ENCODE measurements at regions not wholly inside any gene's neighbourhood (a gene's known extent, or its start where the extent isn't known, plus 50 kb on each side); places are given as distances from the start of the nearest gene placed in this dataset.

GRCh38 chr12:88756917-88757316, 176.6 kb upstream of the KITLG start:
- intact Hi-C loops (cut with micrococcal nuclease; ENCODE audit: unreplicated experiment) = no loop called here
- POLR2A ChIA-PET = no interaction called here
- Histone ChIP-seq H3K9me2 (ENCODE audit: insufficient read depth, low read length) (no peaks in the 10 kb centered on the region), H3K4me1 (ENCODE audit: insufficient read depth, low read length, poor library complexity, severe bottlenecking) (no peaks in the 10 kb centered on the region), H3K27ac (ENCODE audit: low read depth, low read length, poor library complexity, severe bottlenecking) (no peak overlapping the region), H3K36me3 (ENCODE audit: insufficient read depth, low read length) (no peaks in the 10 kb centered on the region), H2AFZ (ENCODE audit: low read length) (no peak overlapping the region), H3K79me2 (ENCODE audit: insufficient read depth, low read depth, low read length) (no peaks in the 10 kb centered on the region), H4K20me1 (ENCODE audit: insufficient read depth, low read length) (no peaks in the 10 kb centered on the region), H3K4me3 (ENCODE audit: low read depth, low read length, poor library complexity, severe bottlenecking) (no peak overlapping the region), H3K4me2 (ENCODE audit: low read length) (no peak overlapping the region), H3K9me3 (ENCODE audit: low read length) (no peaks in the 10 kb centered on the region)
- CTCF ChIA-PET (ENCODE audit: unreplicated experiment) = no interaction called here
- BruUV-seq (replicated peaks) = no TSS peak
- DNase-seq (ENCODE audit: low spot score) = no peak
- TF ChIP-seq EZH2phosphoT487 (IDR thresholded peaks at IDR 0.05; ENCODE audit: borderline replicate concordance, low read depth, low read length) (no peak), CTCF (conservative IDR thresholded peaks at IDR 0.05; ENCODE audit: low read length) (no peak)

GRCh38 chr12:88756153-88756552, 175.9 kb upstream of the KITLG start:
- Histone ChIP-seq H3K4me3 (ENCODE audit: low read depth, low read length, poor library complexity, severe bottlenecking) (no peak overlapping the region), H3K79me2 (ENCODE audit: insufficient read depth, low read depth, low read length) (no peaks in the 10 kb centered on the region), H3K4me2 (ENCODE audit: low read length) (no peak overlapping the region), H3K36me3 (ENCODE audit: insufficient read depth, low read length) (no peaks in the 10 kb centered on the region), H3K4me1 (ENCODE audit: insufficient read depth, low read length, poor library complexity, severe bottlenecking) (no peaks in the 10 kb centered on the region), H3K9me2 (ENCODE audit: insufficient read depth, low read length) (no peaks in the 10 kb centered on the region), H4K20me1 (ENCODE audit: insufficient read depth, low read length) (no peaks in the 10 kb centered on the region), H2AFZ (ENCODE audit: low read length) (no peak overlapping the region), H3K27ac (ENCODE audit: low read depth, low read length, poor library complexity, severe bottlenecking) (no peak overlapping the region), H3K9me3 (ENCODE audit: low read length) (no peaks in the 10 kb centered on the region)
- DNase-seq (ENCODE audit: low spot score) = no peak
- intact Hi-C loops (cut with micrococcal nuclease; ENCODE audit: unreplicated experiment) = no loop called here
- CTCF ChIA-PET (ENCODE audit: unreplicated experiment) = no interaction called here
- TF ChIP-seq EZH2phosphoT487 (IDR thresholded peaks at IDR 0.05; ENCODE audit: borderline replicate concordance, low read depth, low read length) = no peak
- no peak for TF ChIP-seq CTCF (conservative IDR thresholded peaks at IDR 0.05; ENCODE audit: low read length)
- BruUV-seq (replicated peaks) = no TSS peak
- POLR2A ChIA-PET = interaction anchor here (1.1 kb wide), 1 partner anchor 13 kb away, joined by 3 read pairs; no protein-coding TSS in a partner anchor

- H3K4me2 ChIP-seq (ENCODE audit: low read length) = no peak overlapping the region
- POLR2A ChIA-PET = no interaction called here
Observed at GRCh38 chr12:88753707-88754106, 173.4 kb upstream of the KITLG start.

More at GRCh38 chr12:88753707-88754106, 173.4 kb upstream of the KITLG start:
- Histone ChIP-seq H2AFZ (ENCODE audit: low read length) (no peak overlapping the region), H3K4me1 (ENCODE audit: insufficient read depth, low read length, poor library complexity, severe bottlenecking) (no peaks in the 10 kb centered on the region), H4K20me1 (ENCODE audit: insufficient read depth, low read length) (no peaks in the 10 kb centered on the region), H3K4me3 (ENCODE audit: low read depth, low read length, poor library complexity, severe bottlenecking) (no peak overlapping the region), H3K79me2 (ENCODE audit: insufficient read depth, low read depth, low read length) (no peaks in the 10 kb centered on the region), H3K9me2 (ENCODE audit: insufficient read depth, low read length) (no peaks in the 10 kb centered on the region), H3K36me3 (ENCODE audit: insufficient read depth, low read length) (no peaks in the 10 kb centered on the region), H3K9me3 (ENCODE audit: low read length) (no peaks in the 10 kb centered on the region), H3K27ac (ENCODE audit: low read depth, low read length, poor library complexity, severe bottlenecking) (no peak overlapping the region)
- no TSS peak for BruUV-seq (replicated peaks)
- intact Hi-C loops (cut with micrococcal nuclease; ENCODE audit: unreplicated experiment) = no loop called here
- CTCF ChIA-PET (ENCODE audit: unreplicated experiment) = no interaction called here
- no peak for TF ChIP-seq CTCF (conservative IDR thresholded peaks at IDR 0.05; ENCODE audit: low read length)
- no peak for TF ChIP-seq EZH2phosphoT487 (IDR thresholded peaks at IDR 0.05; ENCODE audit: borderline replicate concordance, low read depth, low read length)
- no peak for DNase-seq (ENCODE audit: low spot score)
